Right kidney (tissue), 1 donor: ENCODE measurements at regions not wholly inside any gene's neighbourhood (a gene's known extent, or its start where the extent isn't known, plus 50 kb on each side); places are given as distances from the start of the nearest gene placed in this dataset.

Experiments
- DNase-seq: peaks from one replicate; pipeline ENCODE4 v3.0.0-alpha.2; 2016

GRCh38 chr2:2687745-2688144 is 356.7 kb upstream of the MYT1L start:
- no peak for DNase-seq

DNA sequence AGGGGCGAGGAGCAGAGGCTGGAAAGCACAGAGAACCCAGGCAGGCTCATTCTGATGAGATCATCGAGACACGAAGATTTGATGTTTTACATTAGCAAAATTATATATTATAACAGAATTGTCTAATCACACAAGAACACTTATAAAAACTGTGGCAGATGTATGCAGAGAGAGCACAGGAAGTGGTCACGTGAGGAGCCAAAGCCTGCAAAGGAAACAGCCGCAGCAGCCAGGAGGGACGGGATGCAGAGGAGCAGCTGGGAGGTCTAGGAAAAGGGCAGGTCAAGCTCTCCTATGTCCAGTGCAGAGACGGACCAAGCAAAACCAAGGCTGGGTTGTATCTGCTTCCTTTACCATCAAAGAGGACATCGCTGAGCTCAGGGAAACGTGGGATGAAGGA is 355.1 kb upstream of the MYT1L start:
- DNase-seq = no peak

GRCh38 chr2:2683606-2684224 is 352.6 kb upstream of the MYT1L start:
- DNase-seq = no peak

- no peak for DNase-seq
Observed at GRCh38 chr2:2682700-2683342, 351.7 kb upstream of the MYT1L start.

DNA sequence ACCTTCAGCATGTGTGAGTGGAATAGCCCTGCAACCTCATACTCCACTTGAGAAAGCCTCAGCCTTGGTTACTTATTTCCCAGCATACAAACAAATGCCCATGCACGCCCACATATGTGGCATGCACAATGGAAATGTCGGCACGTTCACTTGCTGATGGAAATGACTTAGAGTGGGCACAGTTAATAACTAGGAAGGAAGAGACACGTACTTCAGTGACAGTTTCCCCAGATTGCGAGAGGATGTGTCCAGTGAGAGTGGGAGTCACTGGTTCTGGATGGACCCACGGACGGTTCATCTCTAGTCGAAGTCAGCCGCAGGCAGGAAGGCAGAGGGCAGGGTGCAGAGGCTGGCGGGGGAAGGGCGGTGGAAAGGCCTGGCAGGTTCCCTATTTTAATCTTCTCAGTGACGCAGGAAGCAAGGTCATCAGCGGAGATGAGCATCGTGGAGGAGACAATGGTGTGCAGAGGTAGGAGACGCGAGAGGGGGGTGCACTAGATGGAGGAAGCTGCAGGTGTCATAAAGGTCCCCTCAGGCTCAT is 350.7 kb upstream of the MYT1L start:
- no peak for DNase-seq

DNA sequence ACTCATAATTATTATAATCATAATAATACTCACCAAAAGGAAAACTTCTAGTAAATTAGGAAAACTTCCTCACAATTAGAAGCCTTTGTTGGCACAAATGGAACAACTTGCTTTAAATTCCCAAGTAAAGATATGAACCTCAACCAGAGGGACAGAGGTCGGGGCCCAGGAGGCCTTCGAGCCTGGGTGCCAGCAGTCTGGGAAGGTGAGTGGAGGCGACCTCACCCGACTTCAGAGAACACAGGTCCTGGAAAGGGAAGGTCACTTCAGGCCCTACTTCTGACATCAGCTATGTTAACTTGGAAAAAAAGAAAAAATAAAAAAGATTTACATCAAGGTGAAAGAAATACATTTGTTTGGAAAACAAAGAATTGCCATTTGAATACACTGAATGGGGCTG is 350.0 kb upstream of the MYT1L start:
- DNase-seq = no peak

DNA sequence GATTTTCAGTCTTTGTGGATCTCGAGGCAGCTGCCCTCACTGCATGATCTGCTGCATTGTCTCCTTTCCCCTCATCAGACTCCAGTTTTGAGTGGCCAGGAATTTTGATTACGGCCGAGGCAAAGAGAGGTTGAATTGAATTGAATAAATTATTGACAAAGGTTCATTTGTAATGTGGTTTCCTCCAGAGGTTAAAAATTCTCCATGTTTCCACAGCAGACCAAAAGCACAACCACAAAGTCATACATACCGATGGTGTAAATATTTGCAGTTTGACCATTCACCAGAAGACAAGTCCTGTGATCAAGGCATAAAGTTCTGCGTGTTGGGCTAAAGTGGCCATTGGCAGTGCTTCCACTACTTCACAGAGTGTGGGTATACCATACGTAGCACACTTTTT is 343.8 kb upstream of the MYT1L start:
- no peak for DNase-seq

- no peak for DNase-seq
Observed at GRCh38 chr2:2673406-2673805, 342.3 kb upstream of the MYT1L start.

DNA sequence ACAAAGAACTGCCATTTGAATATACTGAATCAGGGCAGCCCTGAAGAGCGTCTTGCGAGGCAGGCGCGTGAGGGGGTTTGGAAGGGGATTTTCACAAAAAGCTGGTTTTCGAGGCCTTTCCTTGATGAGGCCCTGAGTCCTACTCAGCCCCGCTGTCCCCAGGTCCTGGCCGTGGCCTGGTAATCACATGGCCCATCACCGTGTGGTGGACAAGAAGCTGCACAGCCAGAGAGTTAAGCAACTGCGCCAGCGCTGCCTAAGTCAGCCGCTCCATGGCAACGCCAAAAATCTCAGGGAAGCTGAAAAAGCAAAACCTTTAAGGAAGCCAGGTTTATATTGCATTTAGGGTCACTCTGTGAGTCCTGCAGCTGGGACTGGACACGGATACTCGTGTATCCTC is 341.2 kb upstream of the MYT1L start:
- no peak for DNase-seq

DNA sequence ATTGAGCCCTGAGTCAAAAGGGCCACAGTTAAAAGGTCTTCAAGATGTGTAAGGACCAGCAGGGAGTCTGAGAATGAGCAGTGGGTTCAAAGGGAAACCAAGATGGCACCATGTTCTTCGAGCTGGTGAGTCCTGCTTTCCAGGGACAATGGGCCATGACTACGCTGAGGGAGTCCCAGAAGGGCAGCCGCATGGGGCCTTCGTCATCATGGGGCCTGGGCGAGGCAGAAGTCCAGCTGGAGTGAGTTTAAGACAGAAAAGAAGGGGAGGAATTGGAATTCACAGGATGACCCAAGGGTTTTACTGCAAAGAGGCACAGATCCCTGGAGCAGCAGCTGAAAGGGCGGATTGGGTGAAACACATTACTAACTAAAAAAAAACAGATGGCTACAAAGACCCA is 340.8 kb upstream of the MYT1L start:
- DNase-seq = no peak

DNA sequence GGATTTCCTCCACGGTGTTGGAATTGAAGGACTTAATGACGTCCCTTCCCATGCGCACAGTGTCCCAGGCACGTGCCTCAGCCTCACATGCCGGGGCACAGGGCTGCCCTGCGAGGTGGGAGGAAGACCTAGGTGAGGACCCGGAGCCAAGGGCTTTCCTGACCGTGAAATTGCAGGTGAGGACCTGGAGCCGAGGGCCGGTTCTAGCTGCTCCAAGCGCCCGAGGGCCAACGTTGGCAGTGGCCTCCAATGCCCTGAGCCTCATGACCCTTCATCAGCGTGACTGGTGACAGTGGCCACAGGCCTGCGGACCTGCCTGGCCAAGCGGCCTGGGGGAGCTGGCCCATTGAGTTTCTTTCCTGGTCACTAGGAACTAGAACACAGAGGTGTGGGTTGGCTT is 338.2 kb upstream of the MYT1L start:
- no peak for DNase-seq

GRCh38 chr2:2668681-2669265 is 337.7 kb upstream of the MYT1L start:
- DNase-seq = no peak

GRCh38 chr2:2667690-2668089 is 336.6 kb upstream of the MYT1L start:
- no peak for DNase-seq

DNA sequence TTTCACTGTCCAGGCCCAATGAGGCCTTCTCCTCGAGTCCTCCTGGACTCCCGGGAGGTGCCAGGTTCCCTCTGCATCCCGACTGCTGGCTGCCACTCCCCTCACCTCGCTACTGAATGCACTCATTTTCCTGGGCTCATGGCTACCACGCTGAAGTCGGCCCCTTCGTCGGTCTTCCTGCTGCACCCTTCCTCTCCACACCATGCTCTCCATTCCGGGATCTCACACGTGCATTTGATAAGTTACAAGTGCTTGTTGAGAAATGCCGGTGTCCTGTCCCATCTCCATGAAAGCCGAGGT is 334.7 kb upstream of the MYT1L start:
- no peak for DNase-seq

DNA sequence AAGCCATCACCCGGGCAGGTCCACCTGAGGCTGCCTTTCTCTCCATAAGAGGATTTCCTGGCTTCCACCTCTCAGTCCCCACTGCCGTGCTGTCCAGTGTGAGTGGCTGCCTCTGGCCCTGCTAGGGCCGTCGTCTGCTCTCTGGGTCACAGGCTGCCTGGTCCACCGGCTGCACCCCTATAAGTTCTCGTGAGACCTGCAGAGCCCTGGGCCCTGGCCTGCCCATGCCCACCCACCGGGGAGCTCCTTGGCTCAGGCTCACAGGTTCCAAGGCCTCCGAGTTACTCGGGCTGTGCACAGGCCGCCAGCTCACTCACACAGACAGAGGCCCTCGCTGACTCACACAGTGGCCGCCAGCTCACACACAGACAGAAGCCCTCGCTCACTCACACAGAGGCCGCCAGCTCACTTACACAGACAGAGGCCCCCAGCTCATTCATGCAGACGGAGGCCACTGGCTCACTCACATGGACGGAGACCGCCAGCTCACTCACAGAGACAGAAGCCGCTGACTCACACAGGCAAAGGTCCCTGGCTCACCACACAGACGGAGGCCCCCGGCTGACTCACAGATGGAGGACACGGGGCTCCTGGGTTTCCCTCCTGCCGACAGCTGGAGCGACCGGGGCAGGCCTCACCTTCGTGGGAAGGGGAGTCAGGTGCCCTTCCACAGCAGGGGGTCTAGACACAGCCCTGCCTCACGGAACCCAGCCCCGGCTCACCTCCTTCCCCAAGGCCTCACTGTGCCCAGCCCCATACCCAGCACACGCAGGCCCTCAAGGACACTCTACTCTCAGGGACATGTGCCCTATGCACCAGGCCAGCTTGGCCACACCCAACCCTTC is 334.1 kb upstream of the MYT1L start:
- DNase-seq = no peak

- no peak for DNase-seq
Observed at GRCh38 chr2:2663401-2664036, 332.4 kb upstream of the MYT1L start.

DNA sequence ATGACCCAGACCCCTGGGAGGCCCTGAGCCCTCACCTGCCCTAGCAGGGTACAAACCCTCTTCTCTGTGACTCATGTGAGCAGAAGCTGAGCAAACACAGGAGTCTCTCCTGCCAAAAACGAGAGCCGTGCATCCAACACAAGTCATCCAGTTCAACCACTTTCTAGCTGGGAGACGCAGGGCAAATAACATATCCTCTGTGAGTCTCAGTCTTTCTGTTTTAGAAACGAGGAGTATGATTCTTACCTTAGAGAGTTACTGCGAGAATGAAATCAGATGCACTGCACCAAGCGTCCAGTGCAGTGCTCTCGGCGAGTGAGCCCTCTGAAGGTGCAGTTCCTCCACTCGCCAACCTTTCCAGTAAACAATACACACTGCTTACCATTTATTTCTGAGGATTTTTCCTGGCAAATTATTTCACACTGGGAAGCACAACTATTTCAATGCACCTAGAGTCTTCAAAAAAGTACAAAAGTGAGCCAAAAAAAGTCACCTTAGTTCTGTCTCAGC is 331.8 kb upstream of the MYT1L start:
- no peak for DNase-seq

- no peak for DNase-seq
Observed at GRCh38 chr2:2662037-2662846, 331.2 kb upstream of the MYT1L start.

- DNase-seq = no peak
Observed at GRCh38 chr2:2660789-2661355, 329.8 kb upstream of the MYT1L start.

GRCh38 chr2:2657121-2657962 is 326.3 kb upstream of the MYT1L start:
- no peak for DNase-seq
